GM12892 (cell line): ENCODE measurements at regions not wholly inside any gene's neighbourhood (a gene's known extent, or its start where the extent isn't known, plus 50 kb on each side); places are given as distances from the start of the nearest gene placed in this dataset.

Experiments used
- POLR2A ChIP-seq: IDR thresholded peaks from 2 replicates; pipeline ENCODE4 v1.6.1; 2011; ENCODE audit warnings: low read depth, low read length, control low read depth
- POLR2AphosphoS5 ChIP-seq: IDR thresholded peaks from 2 replicates; pipeline ENCODE4 v1.6.1; 2011; ENCODE audit warnings: low read depth, low read length, control low read depth
- TAF1 ChIP-seq: IDR thresholded peaks from 2 replicates; pipeline ENCODE4 v1.6.1; 2011; ENCODE audit warnings: low read depth, mild to moderate bottlenecking, control low read depth, low read length, borderline replicate concordance

GRCh38 chr12:93098077-93098476 lies 169.0 kb upstream of the EEA1 start:
- TF ChIP-seq POLR2AphosphoS5, result no peak
- TF ChIP-seq TAF1, result no peak
- TF ChIP-seq POLR2A, result no peak
